Activated B cell treated with CpG ODN at 0.5 μM for 24 hours (primary cell): ENCODE measurements at regions not wholly inside any gene's neighbourhood (a gene's known extent, or its start where the extent isn't known, plus 50 kb on each side); places are given as distances from the start of the nearest gene placed in this dataset.
A peak's percentile ranks its signal among the peaks of the same experiment; 100 is the strongest.

Source experiments
- ATAC-seq: fragments of 200-7000 bp; cut with Tn5 transposase; one replicate; pipeline ENCODE4 v1.10.0; 2021; ENCODE audit warnings: low read depth, mild to moderate bottlenecking, moderate library complexity
- CTCF ChIA-PET: fragments of 350-600 bp; sonication (Branson Sonifier 250); formaldehyde crosslinking; loops from one replicate; lab custom pipeline; 2021; ENCODE audit warnings: antibody characterized with exemption; lab: Charles Lee
- POLR2A ChIA-PET: fragments of 350-600 bp; sonication (Branson Sonifier 250); formaldehyde crosslinking; loops from one replicate; lab custom pipeline; 2021; ENCODE audit warnings: antibody characterized with exemption; lab: Charles Lee
- DNase-seq: peaks from one replicate; pipeline ENCODE4 v3.0.0; 2022
- H3K27ac Mint-ChIP-seq: one replicate; pipeline ENCODE4 v1.8.0; 2020; ENCODE audit warnings: mixed read lengths
- H3K27me3 Mint-ChIP-seq: one replicate; pipeline ENCODE4 v1.8.0; 2021; ENCODE audit warnings: mixed read lengths
- H3K36me3 Mint-ChIP-seq: one replicate; pipeline ENCODE4 v1.8.0; 2021; ENCODE audit warnings: low read depth, mixed read lengths
- H3K4me1 Mint-ChIP-seq: one replicate; pipeline ENCODE4 v1.8.0; 2021; ENCODE audit warnings: mixed read lengths
- H3K4me3 Mint-ChIP-seq: one replicate; pipeline ENCODE4 v1.8.0; 2020; ENCODE audit warnings: mild to moderate bottlenecking, mixed read lengths
- H3K9me3 Mint-ChIP-seq: one replicate; pipeline ENCODE4 v1.8.0; 2020; ENCODE audit warnings: mixed read lengths
- intact Hi-C: fragments of 100-400 bp; cut with micrococcal nuclease; formaldehyde crosslinking; loops from one replicate; pipeline ENCODE4 v1.15.1; 2024
- TF ChIP-seq, protein P1 (sequence below): fragments of 200-600 bp; IDR thresholded peaks from one replicate; pipeline ENCODE4 v1.8.0; 2022; ENCODE audit warnings: antibody characterized with exemption, mild to moderate bottlenecking

DNA sequence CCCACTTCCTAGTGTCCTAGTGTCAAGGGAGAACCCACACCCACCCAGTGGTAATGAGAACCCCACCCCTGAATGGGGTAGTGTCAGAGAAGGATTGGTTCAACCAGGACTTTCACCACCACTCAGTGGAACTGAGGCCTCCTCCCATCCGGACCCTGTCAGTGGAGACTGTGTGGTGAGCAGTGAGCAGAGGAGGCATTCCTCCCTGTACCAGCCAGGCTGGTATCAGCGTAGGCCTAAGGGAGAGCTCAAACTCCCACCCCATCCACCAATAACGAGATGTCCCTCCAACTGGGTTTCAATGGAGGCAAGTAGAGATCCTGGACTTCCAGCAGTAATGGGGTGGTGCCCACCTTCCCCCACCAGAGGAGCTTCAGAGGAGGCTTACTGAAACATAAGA, 1171.4 kb downstream of the TBC1D22A start:
- CTCF ChIA-PET = no interaction called here
- intact Hi-C loops = no loop called here
- POLR2A ChIA-PET = no interaction called here
- TF ChIP-seq, protein P1, sequence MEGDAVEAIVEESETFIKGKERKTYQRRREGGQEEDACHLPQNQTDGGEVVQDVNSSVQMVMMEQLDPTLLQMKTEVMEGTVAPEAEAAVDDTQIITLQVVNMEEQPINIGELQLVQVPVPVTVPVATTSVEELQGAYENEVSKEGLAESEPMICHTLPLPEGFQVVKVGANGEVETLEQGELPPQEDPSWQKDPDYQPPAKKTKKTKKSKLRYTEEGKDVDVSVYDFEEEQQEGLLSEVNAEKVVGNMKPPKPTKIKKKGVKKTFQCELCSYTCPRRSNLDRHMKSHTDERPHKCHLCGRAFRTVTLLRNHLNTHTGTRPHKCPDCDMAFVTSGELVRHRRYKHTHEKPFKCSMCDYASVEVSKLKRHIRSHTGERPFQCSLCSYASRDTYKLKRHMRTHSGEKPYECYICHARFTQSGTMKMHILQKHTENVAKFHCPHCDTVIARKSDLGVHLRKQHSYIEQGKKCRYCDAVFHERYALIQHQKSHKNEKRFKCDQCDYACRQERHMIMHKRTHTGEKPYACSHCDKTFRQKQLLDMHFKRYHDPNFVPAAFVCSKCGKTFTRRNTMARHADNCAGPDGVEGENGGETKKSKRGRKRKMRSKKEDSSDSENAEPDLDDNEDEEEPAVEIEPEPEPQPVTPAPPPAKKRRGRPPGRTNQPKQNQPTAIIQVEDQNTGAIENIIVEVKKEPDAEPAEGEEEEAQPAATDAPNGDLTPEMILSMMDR = no peak
- Mint-ChIP-seq H3K4me3 (no peak overlapping the region), H3K27me3 (no peaks in the 10 kb centered on the region), H3K9me3 (peaks cover 19% of the 10 kb centered on the region), H3K4me1 (peaks cover 5% of the 10 kb centered on the region), H3K36me3 (no peaks in the 10 kb centered on the region), H3K27ac (no peak overlapping the region)
- ATAC-seq = no peak
- DNase-seq = no peak

DNA sequence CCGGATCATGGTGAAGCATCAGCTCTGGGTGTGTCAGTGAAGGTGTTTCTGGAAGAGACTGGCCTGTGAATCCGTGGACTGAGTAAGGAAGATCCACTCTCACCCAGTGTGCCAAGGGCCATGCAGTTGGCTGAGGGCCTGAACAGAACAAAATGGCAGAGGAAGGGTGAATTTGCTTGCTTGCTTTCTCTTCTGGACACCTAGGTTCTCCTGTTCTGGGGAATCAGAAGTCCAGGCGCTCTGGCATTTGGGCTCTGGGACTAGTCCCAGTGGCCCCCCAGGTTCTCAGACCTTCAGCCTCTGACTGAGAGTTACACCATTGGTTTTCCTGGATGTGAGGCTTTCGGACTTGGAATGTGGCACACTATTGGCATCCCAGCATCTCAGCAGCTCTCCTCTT, 1170.8 kb downstream of the TBC1D22A start:
- no peak for ATAC-seq
- CTCF ChIA-PET = no interaction called here
- Mint-ChIP-seq H3K36me3 (no peaks in the 10 kb centered on the region), H3K27me3 (no peaks in the 10 kb centered on the region), H3K9me3 (peaks cover 19% of the 10 kb centered on the region), H3K4me1 (peaks cover 12% of the 10 kb centered on the region), H3K27ac (no peak overlapping the region), H3K4me3 (no peak overlapping the region)
- intact Hi-C loops = no loop called here
- DNase-seq = no peak
- TF ChIP-seq, protein P1 = no peak
- POLR2A ChIA-PET = no interaction called here

DNA sequence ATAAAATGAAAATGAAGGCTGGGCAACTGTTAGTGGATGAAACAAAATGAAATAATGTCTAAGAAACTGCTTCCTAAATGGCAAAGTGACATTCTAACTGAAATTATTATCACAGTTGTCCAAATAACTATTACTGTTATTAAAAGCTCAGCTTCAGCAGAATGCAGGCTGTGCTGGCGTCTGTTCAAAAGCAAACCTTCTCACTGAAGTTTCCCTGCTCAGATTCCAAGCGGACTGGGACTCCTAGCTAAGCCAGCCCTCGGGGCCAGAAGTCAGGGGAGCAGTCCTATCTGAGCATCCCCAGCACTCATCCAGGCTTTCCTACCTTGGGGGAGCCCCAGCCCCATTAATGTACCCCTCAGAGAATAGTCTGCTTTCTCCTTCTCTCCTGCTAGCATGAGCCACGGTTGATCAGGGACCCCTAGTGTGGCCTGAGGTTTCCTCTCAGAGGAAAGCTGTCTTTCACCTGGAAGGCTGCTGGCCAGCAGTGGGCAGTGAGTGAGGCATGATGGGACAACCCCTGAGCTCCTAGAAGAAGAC, 1167.3 kb downstream of the TBC1D22A start:
- TF ChIP-seq, protein P1 = no peak
- CTCF ChIA-PET = no interaction called here
- Mint-ChIP-seq H3K4me3 (no peak overlapping the region), H3K27me3 (peaks cover 6% of the 10 kb centered on the region), H3K36me3 (no peaks in the 10 kb centered on the region), H3K4me1 (peaks cover 23% of the 10 kb centered on the region), H3K9me3 (peaks cover 12% of the 10 kb centered on the region), H3K27ac (no peak overlapping the region)
- ATAC-seq = no peak
- intact Hi-C loops = no loop called here
- DNase-seq = no peak
- POLR2A ChIA-PET = no interaction called here

DNA sequence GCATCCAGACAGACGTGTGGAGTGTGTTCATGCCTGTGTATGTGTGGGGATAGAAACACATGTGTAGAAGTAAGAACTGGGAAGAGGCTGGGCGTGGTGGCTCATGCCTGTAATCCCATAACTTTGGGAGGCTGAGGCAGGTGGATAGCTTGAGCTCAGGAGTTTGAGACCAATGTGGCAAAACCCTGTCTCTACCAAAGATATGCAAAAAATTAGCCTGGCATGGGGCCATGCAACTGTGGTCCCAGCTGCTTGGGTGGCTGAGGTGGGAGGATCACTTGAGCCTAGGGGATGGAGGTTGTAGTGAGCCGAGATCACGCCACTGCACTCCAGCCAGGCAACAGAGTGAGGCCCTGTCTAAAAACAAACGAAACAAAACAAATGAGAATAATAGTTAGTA, 1166.6 kb downstream of the TBC1D22A start:
- ChIA-PET CTCF (no interaction called here), POLR2A (interaction anchor here (1.0 kb wide), 1 partner anchor 10 kb away, joined by 3 read pairs; no protein-coding TSS in a partner anchor)
- Mint-ChIP-seq H3K36me3 (no peaks in the 10 kb centered on the region), H3K27ac (no peak overlapping the region), H3K4me1 (peaks cover 23% of the 10 kb centered on the region), H3K4me3 (no peak overlapping the region), H3K27me3 (peaks cover 6% of the 10 kb centered on the region), H3K9me3 (peaks cover 10% of the 10 kb centered on the region)
- TF ChIP-seq, protein P1 = no peak
- ATAC-seq (no peak), DNase-seq (no peak)
- intact Hi-C loops = no loop called here

DNA sequence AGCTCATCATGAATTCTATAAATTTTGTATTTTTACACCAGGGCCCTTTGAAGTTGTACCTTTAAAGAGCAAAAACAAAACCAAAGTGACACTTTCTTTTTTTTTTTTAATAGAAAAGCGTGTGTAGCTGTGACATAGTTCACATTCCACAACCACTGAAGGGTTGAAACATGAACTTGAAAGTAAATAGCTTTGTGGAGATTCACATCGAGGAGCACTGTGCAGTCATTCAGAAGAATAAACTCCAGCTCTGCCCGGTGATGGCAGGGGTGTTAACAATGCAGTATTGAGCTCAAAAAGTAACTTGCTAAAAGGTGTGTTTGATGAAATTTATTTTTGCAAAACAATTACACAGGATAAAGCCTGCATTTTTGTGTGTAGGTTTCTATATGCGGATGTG, 1166.2 kb downstream of the TBC1D22A start:
- ATAC-seq (peak; percentile 34), DNase-seq (no peak)
- TF ChIP-seq, protein P1 = no peak
- Mint-ChIP-seq H3K4me3 (no peak overlapping the region), H3K36me3 (no peaks in the 10 kb centered on the region), H3K27ac (no peak overlapping the region), H3K9me3 (peaks cover 10% of the 10 kb centered on the region), H3K27me3 (peaks cover 6% of the 10 kb centered on the region), H3K4me1 (peaks cover 23% of the 10 kb centered on the region)
- intact Hi-C loops = no loop called here
- ChIA-PET CTCF (no interaction called here), POLR2A (interaction anchor here (1.0 kb wide), 1 partner anchor 10 kb away, joined by 3 read pairs; no protein-coding TSS in a partner anchor)
